ENCODE measurements at regions not wholly inside any gene's neighbourhood (a gene's known extent, or its start where the extent isn't known, plus 50 kb on each side); places are given as distances from the start of the nearest gene placed in this dataset.

DNA sequence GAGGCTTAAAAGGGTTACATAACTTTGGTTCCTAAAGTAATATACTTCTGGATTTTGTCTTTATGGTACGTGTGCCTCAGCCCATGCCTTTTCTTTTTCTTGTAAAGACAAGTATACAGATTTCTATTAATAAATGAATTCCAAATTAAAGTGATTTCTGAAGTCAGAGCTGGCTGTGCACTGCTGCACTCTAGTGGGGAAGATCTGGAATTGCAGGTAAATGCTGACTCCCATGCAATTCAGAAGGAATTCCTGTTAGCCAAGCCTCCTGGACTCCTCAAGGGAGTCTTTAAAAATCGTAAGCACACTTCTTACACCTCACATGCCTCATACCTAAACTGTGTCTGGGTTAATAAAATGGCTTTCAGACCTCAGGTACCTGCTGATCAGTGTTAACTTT, 118.4 kb upstream of the SLC7A1 start:
- Histone ChIP-seq H3K4me3 (ENCODE audit: low read depth, low read length) (no peak overlapping the region), H3K4me1 (ENCODE audit: control insufficient read depth, insufficient read depth, low read length) (no peaks in the 10 kb centered on the region), H3K27ac (ENCODE audit: extremely low read depth, low read depth, low read length) (no peak overlapping the region), H3K36me3 (ENCODE audit: control insufficient read depth in 2 of 2, insufficient read depth in 1 of 2, low read length in 2 of 2) (no peaks in the 10 kb centered on the region), H3K9me3 (ENCODE audit: control insufficient read depth, insufficient read depth, low read depth, low read length) (no peaks in the 10 kb centered on the region)
- TF ChIP-seq ZSCAN23 (tag by site-specific recombination; IDR thresholded peaks at IDR 0.05) (no peak), ZNF621 (tag by site-specific recombination; IDR thresholded peaks at IDR 0.05) (no peak), ZNF350 (tag by site-specific recombination; IDR thresholded peaks at IDR 0.05) (no peak), ZNF341 (tag by site-specific recombination; IDR thresholded peaks at IDR 0.05; ENCODE audit: low read depth) (no peak), SALL2 (tag by site-specific recombination; IDR thresholded peaks at IDR 0.05; ENCODE audit: borderline replicate concordance) (no peak), ZNF571 (tag by site-specific recombination; IDR thresholded peaks at IDR 0.05) (no peak)
- TF ChIP-seq, protein P1, sequence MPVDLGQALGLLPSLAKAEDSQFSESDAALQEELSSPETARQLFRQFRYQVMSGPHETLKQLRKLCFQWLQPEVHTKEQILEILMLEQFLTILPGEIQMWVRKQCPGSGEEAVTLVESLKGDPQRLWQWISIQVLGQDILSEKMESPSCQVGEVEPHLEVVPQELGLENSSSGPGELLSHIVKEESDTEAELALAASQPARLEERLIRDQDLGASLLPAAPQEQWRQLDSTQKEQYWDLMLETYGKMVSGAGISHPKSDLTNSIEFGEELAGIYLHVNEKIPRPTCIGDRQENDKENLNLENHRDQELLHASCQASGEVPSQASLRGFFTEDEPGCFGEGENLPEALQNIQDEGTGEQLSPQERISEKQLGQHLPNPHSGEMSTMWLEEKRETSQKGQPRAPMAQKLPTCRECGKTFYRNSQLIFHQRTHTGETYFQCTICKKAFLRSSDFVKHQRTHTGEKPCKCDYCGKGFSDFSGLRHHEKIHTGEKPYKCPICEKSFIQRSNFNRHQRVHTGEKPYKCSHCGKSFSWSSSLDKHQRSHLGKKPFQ (tag by site-specific recombination; IDR thresholded peaks at IDR 0.05): no peak
- TF ChIP-seq, protein P2, sequence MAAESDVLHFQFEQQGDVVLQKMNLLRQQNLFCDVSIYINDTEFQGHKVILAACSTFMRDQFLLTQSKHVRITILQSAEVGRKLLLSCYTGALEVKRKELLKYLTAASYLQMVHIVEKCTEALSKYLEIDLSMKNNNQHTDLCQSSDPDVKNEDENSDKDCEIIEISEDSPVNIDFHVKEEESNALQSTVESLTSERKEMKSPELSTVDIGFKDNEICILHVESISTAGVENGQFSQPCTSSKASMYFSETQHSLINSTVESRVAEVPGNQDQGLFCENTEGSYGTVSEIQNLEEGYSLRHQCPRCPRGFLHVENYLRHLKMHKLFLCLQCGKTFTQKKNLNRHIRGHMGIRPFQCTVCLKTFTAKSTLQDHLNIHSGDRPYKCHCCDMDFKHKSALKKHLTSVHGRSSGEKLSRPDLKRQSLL (tag by site-specific recombination; IDR thresholded peaks at IDR 0.05): no peak
- TF ChIP-seq, protein P3, sequence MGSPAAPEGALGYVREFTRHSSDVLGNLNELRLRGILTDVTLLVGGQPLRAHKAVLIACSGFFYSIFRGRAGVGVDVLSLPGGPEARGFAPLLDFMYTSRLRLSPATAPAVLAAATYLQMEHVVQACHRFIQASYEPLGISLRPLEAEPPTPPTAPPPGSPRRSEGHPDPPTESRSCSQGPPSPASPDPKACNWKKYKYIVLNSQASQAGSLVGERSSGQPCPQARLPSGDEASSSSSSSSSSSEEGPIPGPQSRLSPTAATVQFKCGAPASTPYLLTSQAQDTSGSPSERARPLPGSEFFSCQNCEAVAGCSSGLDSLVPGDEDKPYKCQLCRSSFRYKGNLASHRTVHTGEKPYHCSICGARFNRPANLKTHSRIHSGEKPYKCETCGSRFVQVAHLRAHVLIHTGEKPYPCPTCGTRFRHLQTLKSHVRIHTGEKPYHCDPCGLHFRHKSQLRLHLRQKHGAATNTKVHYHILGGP (tag by site-specific recombination; IDR thresholded peaks at IDR 0.05): no peak
- ChIA-PET POLR2A (no interaction called here), CTCF (interaction anchor here (0.7 to 0.8 kb wide), 3 partner anchors 9 to 206 kb away, joined by 3 to 5 read pairs (median 4); no protein-coding TSS in a partner anchor)

DNA sequence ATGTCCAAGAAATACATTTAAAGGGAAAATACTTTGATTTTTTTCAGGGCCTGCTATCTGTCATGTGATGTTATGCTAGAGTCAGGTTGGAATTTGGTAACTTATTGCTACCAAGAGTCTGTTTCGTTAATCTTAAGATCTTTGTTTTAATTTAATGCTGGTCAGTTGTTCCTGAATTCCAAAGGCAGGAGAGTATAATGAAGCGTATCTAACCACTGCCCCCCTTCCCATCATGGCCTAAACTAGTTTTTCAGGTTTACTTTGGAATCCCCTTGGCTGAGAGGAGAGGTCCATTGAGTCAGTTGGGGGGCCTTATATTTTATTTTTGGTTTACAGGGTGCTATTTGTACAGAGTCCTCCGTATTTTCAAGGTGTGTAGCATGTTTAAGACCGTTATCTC, 116.3 kb upstream of the SLC7A1 start:
- no peaks in the 10 kb centered on the region for H3K4me1 ChIP-seq (ENCODE audit: control insufficient read depth, insufficient read depth, low read length)
- ChIA-PET POLR2A (no interaction called here), CTCF (interaction anchor here (0.7 kb wide), 1 partner anchor 204 kb away, joined by 4 read pairs; no protein-coding TSS in a partner anchor)

GRCh38 chr13:29710511-29710910, 115.0 kb upstream of the SLC7A1 start:
- H3K36me3 ChIP-seq (ENCODE audit: control insufficient read depth in 2 of 2, insufficient read depth in 1 of 2, low read length in 2 of 2): no peaks in the 10 kb centered on the region
- CTCF ChIA-PET: interaction anchor here (4.9 kb wide), 1 partner anchor 202 kb away, joined by 19 read pairs; no protein-coding TSS in a partner anchor
- H3K4me1 ChIP-seq (ENCODE audit: control insufficient read depth, insufficient read depth, low read length): no peaks in the 10 kb centered on the region
- no peak overlapping the region for H3K27ac ChIP-seq (ENCODE audit: extremely low read depth, low read depth, low read length)
- no peaks in the 10 kb centered on the region for H3K9me3 ChIP-seq (ENCODE audit: control insufficient read depth, insufficient read depth, low read depth, low read length)
- no peak overlapping the region for H3K4me3 ChIP-seq (ENCODE audit: low read depth, low read length)
- TF ChIP-seq ZNF521 (tag by site-specific recombination; IDR thresholded peaks at IDR 0.05): no peak
- POLR2A ChIA-PET: no interaction called here

More for the DNA sequence above, 116.3 kb upstream of the SLC7A1 start:
- Histone ChIP-seq H3K4me3 (ENCODE audit: low read depth, low read length) (no peak overlapping the region), H3K36me3 (ENCODE audit: control insufficient read depth in 2 of 2, insufficient read depth in 1 of 2, low read length in 2 of 2) (no peaks in the 10 kb centered on the region), H3K9me3 (ENCODE audit: control insufficient read depth, insufficient read depth, low read depth, low read length) (no peaks in the 10 kb centered on the region), H3K27ac (ENCODE audit: extremely low read depth, low read depth, low read length) (no peak overlapping the region)
- TF ChIP-seq ZNF19 (tag by site-specific recombination; IDR thresholded peaks at IDR 0.05; ENCODE audit: low read depth): no peak
- TF ChIP-seq ZNF174 (tag by site-specific recombination; IDR thresholded peaks at IDR 0.05): no peak
- no peak for TF ChIP-seq ZNF473 (tag by site-specific recombination; IDR thresholded peaks at IDR 0.05)

- CTCF ChIA-PET: interaction anchor here (1.1 to 4.9 kb wide), 2 partner anchors 92 to 201 kb away, joined by 3 to 19 read pairs; no protein-coding TSS in a partner anchor
- TF ChIP-seq, protein P2 (tag by site-specific recombination; IDR thresholded peaks at IDR 0.05): no peak
- TF ChIP-seq ZNF404 (tag by site-specific recombination; IDR thresholded peaks at IDR 0.05): no peak
- TF ChIP-seq HOXC10 (CRISPR knock-in tag; IDR thresholded peaks at IDR 0.05): no peak
- no peak for TF ChIP-seq ZNF292 (tag by site-specific recombination; IDR thresholded peaks at IDR 0.05; ENCODE audit: borderline replicate concordance, low read depth)
- no peak for TF ChIP-seq KLF9 (tag by site-specific recombination; IDR thresholded peaks at IDR 0.05; ENCODE audit: low read depth)
- no peak for TF ChIP-seq ZNF157 (tag by site-specific recombination; IDR thresholded peaks at IDR 0.05)
- no peak for TF ChIP-seq ZNF529 (tag by site-specific recombination; IDR thresholded peaks at IDR 0.05; ENCODE audit: insufficient replicate concordance)
- no peak for TF ChIP-seq ZNF596 (tag by site-specific recombination; IDR thresholded peaks at IDR 0.05)
- no peak for TF ChIP-seq KLF10 (tag by site-specific recombination; IDR thresholded peaks at IDR 0.05)
- no peak for TF ChIP-seq ZNF488 (tag by site-specific recombination; IDR thresholded peaks at IDR 0.05)
Measured at GRCh38 chr13:29709407-29710069, 114.0 kb upstream of the SLC7A1 start.

More at GRCh38 chr13:29709407-29710069, 114.0 kb upstream of the SLC7A1 start:
- Histone ChIP-seq H3K4me3 (ENCODE audit: low read depth, low read length) (no peak overlapping the region), H3K4me1 (ENCODE audit: control insufficient read depth, insufficient read depth, low read length) (no peaks in the 10 kb centered on the region), H3K36me3 (ENCODE audit: control insufficient read depth in 2 of 2, insufficient read depth in 1 of 2, low read length in 2 of 2) (no peaks in the 10 kb centered on the region), H3K9me3 (ENCODE audit: control insufficient read depth, insufficient read depth, low read depth, low read length) (no peaks in the 10 kb centered on the region), H3K27ac (ENCODE audit: extremely low read depth, low read depth, low read length) (no peak overlapping the region)
- POLR2A ChIA-PET: no interaction called here

Data from HEK293 (cell line).